GM12872 (cell line): ENCODE measurements at regions not wholly inside any gene's neighbourhood (a gene's known extent, or its start where the extent isn't known, plus 50 kb on each side); places are given as distances from the start of the nearest gene placed in this dataset.
A peak's percentile ranks its signal among the peaks of the same experiment; 100 is the strongest.

Experiments
- TF ChIP-seq, protein P1 (sequence below): IDR thresholded peaks from 3 replicates; pipeline ENCODE4 v1.5.1; 2011; ENCODE audit warnings: low read depth, mild to moderate bottlenecking, low read length, moderate library complexity; ENCODE audit not compliant: insufficient read depth

DNA sequence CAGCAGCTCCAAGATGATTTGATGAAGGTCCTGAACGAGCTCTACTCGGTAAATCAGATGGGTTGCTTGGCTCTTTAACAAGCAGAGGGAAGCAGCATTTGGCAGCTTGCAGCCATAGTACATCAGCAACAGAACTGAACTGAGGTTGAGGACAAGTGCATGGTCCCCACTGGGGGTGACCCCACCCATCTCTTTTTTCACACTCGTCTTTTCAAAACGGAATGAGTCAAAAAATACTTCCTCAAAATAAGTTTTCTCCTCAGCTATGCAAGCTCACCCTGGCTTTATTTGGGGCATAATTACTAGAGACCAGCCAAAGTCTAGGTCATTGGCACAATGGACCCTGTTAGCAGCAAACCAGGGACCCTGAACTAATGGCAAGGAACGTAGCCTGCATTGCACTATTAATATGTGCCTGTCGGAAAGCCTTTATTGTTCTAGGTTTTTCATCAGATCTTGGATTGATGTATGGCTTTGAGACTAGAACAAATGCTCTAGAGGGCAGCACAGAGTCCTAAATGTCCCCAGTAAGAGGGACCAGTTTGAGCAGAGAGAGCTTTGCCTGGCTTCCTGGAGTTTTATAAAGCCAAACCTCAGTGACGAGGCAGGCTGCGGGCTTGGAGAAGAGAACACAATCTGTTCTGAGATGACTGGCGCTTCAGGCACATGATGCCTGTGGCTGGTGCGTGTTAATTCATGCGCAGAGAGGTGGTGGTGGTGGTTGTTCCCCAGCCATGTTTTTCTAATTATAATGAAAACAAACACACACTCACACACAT lies 86.1 kb upstream of the IKBKE start:
- TF ChIP-seq, protein P1, sequence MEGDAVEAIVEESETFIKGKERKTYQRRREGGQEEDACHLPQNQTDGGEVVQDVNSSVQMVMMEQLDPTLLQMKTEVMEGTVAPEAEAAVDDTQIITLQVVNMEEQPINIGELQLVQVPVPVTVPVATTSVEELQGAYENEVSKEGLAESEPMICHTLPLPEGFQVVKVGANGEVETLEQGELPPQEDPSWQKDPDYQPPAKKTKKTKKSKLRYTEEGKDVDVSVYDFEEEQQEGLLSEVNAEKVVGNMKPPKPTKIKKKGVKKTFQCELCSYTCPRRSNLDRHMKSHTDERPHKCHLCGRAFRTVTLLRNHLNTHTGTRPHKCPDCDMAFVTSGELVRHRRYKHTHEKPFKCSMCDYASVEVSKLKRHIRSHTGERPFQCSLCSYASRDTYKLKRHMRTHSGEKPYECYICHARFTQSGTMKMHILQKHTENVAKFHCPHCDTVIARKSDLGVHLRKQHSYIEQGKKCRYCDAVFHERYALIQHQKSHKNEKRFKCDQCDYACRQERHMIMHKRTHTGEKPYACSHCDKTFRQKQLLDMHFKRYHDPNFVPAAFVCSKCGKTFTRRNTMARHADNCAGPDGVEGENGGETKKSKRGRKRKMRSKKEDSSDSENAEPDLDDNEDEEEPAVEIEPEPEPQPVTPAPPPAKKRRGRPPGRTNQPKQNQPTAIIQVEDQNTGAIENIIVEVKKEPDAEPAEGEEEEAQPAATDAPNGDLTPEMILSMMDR, result peak; percentile 43; the same call in 2 of the 3 replicates

DNA sequence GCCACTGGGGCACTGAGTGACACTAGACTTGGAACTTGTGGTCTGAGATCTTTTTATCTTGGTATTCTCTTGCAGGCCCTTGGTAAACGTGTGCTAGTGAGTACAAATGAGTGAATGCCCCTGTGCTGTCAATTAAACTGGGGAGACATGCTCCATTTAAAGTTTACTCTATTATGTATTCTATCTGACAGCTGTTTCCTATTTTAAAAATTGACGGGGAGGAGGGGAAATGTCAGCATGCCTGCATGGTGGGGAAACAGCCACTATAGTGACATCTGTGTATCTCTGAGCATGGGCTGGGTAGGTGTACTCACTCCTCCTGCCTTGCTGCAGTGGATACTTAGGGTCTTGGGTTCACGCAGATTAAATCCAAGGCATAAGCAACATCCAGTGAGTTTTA lies 59.0 kb upstream of the IKBKE start:
- TF ChIP-seq, protein P1, result no peak

DNA sequence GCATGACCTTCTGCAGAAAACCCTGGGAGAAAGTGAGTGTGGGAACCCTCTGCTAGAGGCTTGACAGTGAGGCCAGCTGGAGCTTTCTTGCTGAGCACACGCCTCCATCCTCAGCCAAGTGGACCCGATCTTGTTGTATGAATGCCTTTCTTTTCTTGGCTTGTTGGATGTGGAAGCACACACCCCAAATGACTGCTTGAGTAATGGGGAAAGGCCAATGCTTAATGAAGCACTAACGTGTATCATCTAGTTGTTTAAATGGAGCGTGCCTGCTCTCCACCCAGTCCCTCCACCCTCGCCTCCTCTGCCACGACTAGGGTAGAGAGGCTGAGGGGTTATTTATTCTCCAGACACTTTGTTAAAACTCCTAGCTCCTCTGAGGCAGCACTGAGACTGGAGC lies 54.3 kb upstream of the IKBKE start:
- TF ChIP-seq, protein P1, result no peak

DNA sequence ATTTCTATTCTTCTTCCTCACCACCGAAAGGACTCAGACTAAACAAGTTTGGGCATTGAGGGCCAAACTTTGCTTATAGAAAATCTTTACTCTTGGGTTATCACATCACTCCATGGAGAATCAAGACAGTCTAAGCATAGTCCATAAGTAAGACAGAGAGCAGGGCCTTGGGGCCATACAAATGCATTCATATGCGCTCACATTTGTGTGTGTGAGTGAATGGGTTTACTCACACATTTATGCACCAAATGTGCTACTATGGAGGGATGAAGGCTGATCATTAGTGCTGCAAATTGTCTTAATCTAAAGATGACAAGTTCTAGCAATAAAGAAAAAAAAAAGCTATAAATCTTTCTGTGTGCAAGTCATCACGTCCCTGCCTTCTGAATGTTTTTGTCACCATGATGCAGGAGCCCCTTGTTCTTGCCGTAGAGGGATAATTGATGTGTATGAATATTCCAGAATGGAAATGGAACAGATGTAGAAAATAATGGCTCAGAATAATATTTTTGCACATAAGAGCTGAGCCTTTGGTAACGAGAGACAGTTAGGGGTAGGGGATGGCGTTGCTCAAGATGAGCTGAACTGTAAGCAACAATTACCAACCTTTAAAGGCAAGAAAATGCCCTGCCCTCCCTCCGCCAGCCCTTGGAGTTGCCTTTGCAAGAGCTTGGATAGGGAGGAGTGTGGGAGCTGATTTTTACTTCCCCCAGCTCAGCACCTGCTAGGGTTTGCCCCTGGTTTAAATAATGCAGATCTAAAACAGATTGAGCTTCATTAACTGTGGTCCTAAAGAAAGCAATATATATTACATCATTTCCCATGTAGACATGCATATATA lies 52.3 kb upstream of the IKBKE start:
- TF ChIP-seq, protein P1, result no peak

DNA sequence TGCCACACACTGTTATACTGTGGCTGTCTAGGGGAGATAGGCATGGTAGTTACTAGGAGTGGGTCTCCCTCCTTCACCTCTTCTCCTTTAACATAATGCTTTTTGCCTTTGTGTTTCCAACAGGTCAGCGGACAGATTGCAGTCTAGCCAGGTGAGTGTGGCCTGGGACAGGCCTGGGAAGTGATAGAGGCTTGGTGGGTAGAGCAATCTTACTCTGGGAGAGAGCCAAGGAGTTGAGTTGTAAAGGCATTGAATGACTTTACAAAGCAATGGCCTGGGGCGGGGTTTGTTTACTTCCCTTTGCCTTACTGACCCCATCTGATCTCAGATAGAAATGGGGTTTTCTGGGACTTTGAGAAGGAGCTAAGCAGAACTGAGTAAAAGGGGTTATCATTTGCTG lies 51.0 kb upstream of the IKBKE start:
- TF ChIP-seq, protein P1, result no peak

DNA sequence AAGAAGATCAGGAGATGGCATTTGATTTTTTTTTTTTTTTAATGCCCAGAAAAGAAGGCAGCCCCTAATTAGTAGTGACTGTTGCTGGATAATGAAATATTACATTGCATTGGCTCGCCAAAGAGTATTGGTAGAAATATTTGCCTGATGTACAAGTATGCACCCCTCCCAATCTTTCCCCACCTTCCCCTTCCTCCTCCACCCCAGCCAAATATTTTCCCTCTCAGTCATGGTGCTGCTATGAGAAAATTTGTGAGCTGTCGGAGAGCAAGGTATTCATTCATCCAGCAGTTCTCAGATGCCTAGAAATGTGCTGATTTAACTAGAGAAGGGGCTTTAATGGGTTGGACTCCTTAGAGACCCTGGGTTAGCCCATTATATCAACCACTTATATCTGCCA lies 50.5 kb upstream of the IKBKE start:
- TF ChIP-seq, protein P1, result no peak

DNA sequence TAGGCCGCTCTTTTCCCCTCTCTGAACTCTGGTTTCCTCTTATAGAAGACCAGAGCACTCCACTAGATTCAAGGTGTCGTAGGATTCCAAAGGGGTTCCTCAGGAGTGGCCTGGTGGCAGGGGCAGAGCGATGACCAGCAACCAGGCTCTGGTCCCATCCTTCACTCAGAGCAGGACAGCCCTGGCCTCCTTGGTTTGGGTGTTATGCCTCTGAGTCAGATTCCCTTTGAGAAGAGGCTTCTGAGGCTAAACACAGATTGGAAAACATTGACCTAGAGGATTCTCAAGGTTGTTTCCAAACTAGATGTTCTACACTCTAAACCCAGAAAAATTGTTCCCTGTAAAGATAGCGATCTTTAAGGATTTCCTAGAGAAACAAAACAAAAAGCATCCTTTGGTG lies 49.8 kb upstream of the IKBKE start:
- TF ChIP-seq, protein P1, result no peak
